ENCODE measurements at regions not wholly inside any gene's neighbourhood (a gene's known extent, or its start where the extent isn't known, plus 50 kb on each side); places are given as distances from the start of the nearest gene placed in this dataset.

GRCh38 chr21:27678511-27678910 is 711.6 kb upstream of the ADAMTS5 start:
- no peaks in the 10 kb centered on the region for H3K36me3 Mint-ChIP-seq (ENCODE audit: low read depth)
- TF ChIP-seq, protein P1, sequence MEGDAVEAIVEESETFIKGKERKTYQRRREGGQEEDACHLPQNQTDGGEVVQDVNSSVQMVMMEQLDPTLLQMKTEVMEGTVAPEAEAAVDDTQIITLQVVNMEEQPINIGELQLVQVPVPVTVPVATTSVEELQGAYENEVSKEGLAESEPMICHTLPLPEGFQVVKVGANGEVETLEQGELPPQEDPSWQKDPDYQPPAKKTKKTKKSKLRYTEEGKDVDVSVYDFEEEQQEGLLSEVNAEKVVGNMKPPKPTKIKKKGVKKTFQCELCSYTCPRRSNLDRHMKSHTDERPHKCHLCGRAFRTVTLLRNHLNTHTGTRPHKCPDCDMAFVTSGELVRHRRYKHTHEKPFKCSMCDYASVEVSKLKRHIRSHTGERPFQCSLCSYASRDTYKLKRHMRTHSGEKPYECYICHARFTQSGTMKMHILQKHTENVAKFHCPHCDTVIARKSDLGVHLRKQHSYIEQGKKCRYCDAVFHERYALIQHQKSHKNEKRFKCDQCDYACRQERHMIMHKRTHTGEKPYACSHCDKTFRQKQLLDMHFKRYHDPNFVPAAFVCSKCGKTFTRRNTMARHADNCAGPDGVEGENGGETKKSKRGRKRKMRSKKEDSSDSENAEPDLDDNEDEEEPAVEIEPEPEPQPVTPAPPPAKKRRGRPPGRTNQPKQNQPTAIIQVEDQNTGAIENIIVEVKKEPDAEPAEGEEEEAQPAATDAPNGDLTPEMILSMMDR (IDR thresholded peaks at IDR 0.05; ENCODE audit: unreplicated experiment in 3 of 3) = no peak
- no peaks in the 10 kb centered on the region for H3K27me3 Mint-ChIP-seq (ENCODE audit: low read depth)
- no peak overlapping the region for H3K4me3 Mint-ChIP-seq
- H3K9me3 Mint-ChIP-seq = no peaks in the 10 kb centered on the region
- H3K4me1 Mint-ChIP-seq = peaks cover 13% of the 10 kb centered on the region
- no peak overlapping the region for H3K27ac Mint-ChIP-seq

- H3K9me3 Mint-ChIP-seq = no peaks in the 10 kb centered on the region
- H3K27ac Mint-ChIP-seq = no peak overlapping the region
- H3K36me3 Mint-ChIP-seq (ENCODE audit: low read depth) = no peaks in the 10 kb centered on the region
- H3K4me1 Mint-ChIP-seq = peaks cover 19% of the 10 kb centered on the region
- no peaks in the 10 kb centered on the region for H3K27me3 Mint-ChIP-seq (ENCODE audit: low read depth)
- H3K4me3 Mint-ChIP-seq = no peak overlapping the region
- TF ChIP-seq, protein P1 (IDR thresholded peaks at IDR 0.05; ENCODE audit: unreplicated experiment in 3 of 3) = no peak
These were observed 710.7 kb upstream of the ADAMTS5 start for GRCh38 chr21:27677546-27677945.

- TF ChIP-seq, protein P1 (IDR thresholded peaks at IDR 0.05; ENCODE audit: unreplicated experiment in 3 of 3) = no peak
- Mint-ChIP-seq H3K27me3 (ENCODE audit: low read depth) (no peaks in the 10 kb centered on the region), H3K27ac (no peak overlapping the region)
These were observed 708.4 kb upstream of the ADAMTS5 start for GRCh38 chr21:27675306-27675705.

GRCh38 chr21:27674041-27674615 is 707.2 kb upstream of the ADAMTS5 start:
- Mint-ChIP-seq H3K36me3 (ENCODE audit: low read depth) (no peaks in the 10 kb centered on the region), H3K9me3 (no peaks in the 10 kb centered on the region), H3K4me3 (no peak overlapping the region), H3K4me1 (peaks cover 14% of the 10 kb centered on the region), H3K27ac (peak overlapping the region; percentile 8 to 12 (median 12)), H3K27me3 (ENCODE audit: low read depth) (no peaks in the 10 kb centered on the region)
- TF ChIP-seq, protein P1 (IDR thresholded peaks at IDR 0.05; ENCODE audit: unreplicated experiment in 3 of 3) = no peak

More at GRCh38 chr21:27675306-27675705, 708.4 kb upstream of the ADAMTS5 start:
- Mint-ChIP-seq H3K4me3 (no peak overlapping the region), H3K36me3 (ENCODE audit: low read depth) (no peaks in the 10 kb centered on the region), H3K4me1 (peaks cover 19% of the 10 kb centered on the region), H3K9me3 (no peaks in the 10 kb centered on the region)

- Mint-ChIP-seq H3K4me1 (peaks cover 14% of the 10 kb centered on the region), H3K27ac (peak overlapping the region in 1 of 3 experiments; percentile 12), H3K27me3 (ENCODE audit: low read depth) (no peaks in the 10 kb centered on the region), H3K9me3 (no peaks in the 10 kb centered on the region), H3K36me3 (ENCODE audit: low read depth) (no peaks in the 10 kb centered on the region), H3K4me3 (no peak overlapping the region)
- TF ChIP-seq, protein P1 (IDR thresholded peaks at IDR 0.05; ENCODE audit: unreplicated experiment in 3 of 3) = no peak
These were observed 706.7 kb upstream of the ADAMTS5 start for GRCh38 chr21:27673581-27673980.

DNA sequence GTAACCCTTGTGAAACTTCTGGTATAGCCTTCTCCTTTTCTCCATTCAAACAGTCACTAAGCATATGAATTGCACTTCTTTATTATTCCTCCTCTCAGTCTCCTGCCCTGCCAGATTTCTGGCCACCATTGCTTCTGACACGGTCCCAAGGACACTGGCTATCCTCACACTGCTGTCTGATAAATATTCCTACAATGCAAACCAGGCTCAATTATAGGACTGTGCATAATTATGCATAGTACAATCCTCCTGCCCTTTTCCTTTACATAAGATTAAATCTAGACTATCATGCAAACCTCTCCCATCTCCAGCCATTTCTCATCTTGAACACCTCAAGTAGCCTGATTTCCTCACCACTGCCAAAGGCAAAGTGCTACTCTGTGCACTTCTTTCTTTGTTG is 704.3 kb upstream of the ADAMTS5 start:
- Mint-ChIP-seq H3K27ac (no peak overlapping the region), H3K27me3 (ENCODE audit: low read depth) (no peaks in the 10 kb centered on the region), H3K9me3 (no peaks in the 10 kb centered on the region), H3K4me3 (no peak overlapping the region), H3K36me3 (ENCODE audit: low read depth) (no peaks in the 10 kb centered on the region), H3K4me1 (peaks cover 14% of the 10 kb centered on the region)
- TF ChIP-seq, protein P1 (IDR thresholded peaks at IDR 0.05; ENCODE audit: unreplicated experiment in 3 of 3) = no peak

All from nephron (organoid).